ENCODE measurements at regions not wholly inside any gene's neighbourhood (a gene's known extent, or its start where the extent isn't known, plus 50 kb on each side); places are given as distances from the start of the nearest gene placed in this dataset.

DNA sequence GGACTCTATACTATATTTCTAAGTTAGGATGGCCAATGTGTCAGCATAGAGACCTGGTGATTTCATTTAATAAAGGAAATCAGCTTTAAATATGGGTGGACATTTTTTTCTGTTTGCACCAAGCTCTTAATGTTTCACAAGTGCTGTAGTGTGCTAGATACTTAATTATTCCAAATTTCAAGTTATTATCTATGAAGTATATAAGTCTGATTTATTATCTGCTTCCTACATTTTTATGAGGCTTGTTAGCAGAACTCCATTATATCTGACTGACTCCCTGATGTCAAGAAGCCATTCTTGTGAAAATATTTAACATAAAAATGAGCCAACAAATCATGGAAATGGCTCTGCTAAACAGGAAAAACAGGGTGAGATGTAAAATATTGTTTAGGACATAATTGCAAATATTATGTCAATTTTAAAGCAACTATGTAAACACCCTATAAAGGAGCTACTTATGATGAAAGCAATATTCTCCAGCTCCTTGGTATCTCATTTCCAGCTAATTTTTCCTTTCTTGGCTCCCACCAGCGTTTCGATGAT, 1415.2 kb downstream of the GATA3 start:
- no peak for TF ChIP-seq POLR2A (IDR thresholded peaks at IDR 0.05; ENCODE audit: low read length)
- no peak for TF ChIP-seq GATA1 (IDR thresholded peaks at IDR 0.05; ENCODE audit: low read depth, low read length)
